Panc1 (cell line): ENCODE measurements at regions not wholly inside any gene's neighbourhood (a gene's known extent, or its start where the extent isn't known, plus 50 kb on each side); places are given as distances from the start of the nearest gene placed in this dataset.

Source experiments
- ATAC-seq: fragments of 200-7000 bp; cut with Tn5 transposase; 2 replicates; pipeline ENCODE4 v1.9.1; 2020; ENCODE audit warnings: mild to moderate bottlenecking, moderate library complexity
- BruUV-seq: library from RNA; stranded (reverse); fragments of 400-500 nt; replicated peaks from 2 replicates; lab custom pipeline; 2021; lab: Mats Ljungman, UMichigan
- CTCF ChIA-PET: fragments of 300-600 bp; sonication (Branson Sonifier 250); formaldehyde crosslinking; loops from one replicate; lab custom pipeline; 2022; ENCODE audit warnings: antibody characterized with exemption; lab: Charles Lee
- POLR2A ChIA-PET: fragments of 300-600 bp; sonication (Branson Sonifier 250); formaldehyde crosslinking; loops from one replicate; lab custom pipeline; 2022; ENCODE audit warnings: antibody characterized with exemption; lab: Charles Lee
- DNase-seq: peaks from one replicate; pipeline ENCODE4 v3.0.0-alpha.2; 2010; ENCODE audit warnings: low read depth, low spot score
- H3K27ac ChIP-seq: 2 replicates; pipeline ENCODE4 v1.5.1; 2011; ENCODE audit warnings: mild to moderate bottlenecking, low read length, inconsistent platforms
- H3K27me3 ChIP-seq: fragments of 200-500 bp; sonication (Bioruptor generic); 2 replicates; pipeline ENCODE4 v1.6.0; 2014; ENCODE audit warnings: low read length, inconsistent platforms; ENCODE audit not compliant: control insufficient read depth, insufficient read depth
- H3K36me3 ChIP-seq: fragments of 200-500 bp; sonication (Bioruptor generic); 2 replicates; pipeline ENCODE4 v1.5.1; 2014; ENCODE audit warnings: inconsistent platforms, mild to moderate bottlenecking, low read length, moderate library complexity; ENCODE audit not compliant: control insufficient read depth, insufficient read depth
- H3K4me1 ChIP-seq: 2 replicates; pipeline ENCODE4 v1.5.1; 2011; ENCODE audit warnings: inconsistent platforms, mild to moderate bottlenecking, low read length, moderate library complexity; ENCODE audit not compliant: control insufficient read depth, insufficient read depth
- H3K4me3 ChIP-seq, 2 experiments: 2 replicates each; pipeline ENCODE4 v1.5.1; 2011 to 2012; ENCODE audit warnings: low read depth in 2 of 2, low read length in 2 of 2, mild to moderate bottlenecking in 2 of 2, inconsistent platforms in 1 of 2, moderate library complexity in 1 of 2
- H3K9me3 ChIP-seq: fragments of 200-500 bp; sonication (Bioruptor generic); 2 replicates; pipeline ENCODE4 v1.5.1; 2014; ENCODE audit warnings: low read depth, mild to moderate bottlenecking, inconsistent platforms, low read length, moderate library complexity; ENCODE audit not compliant: control insufficient read depth, insufficient read depth
- POLR2AphosphoS5 ChIP-seq: IDR thresholded peaks from 2 replicates; pipeline ENCODE4 v1.6.1; 2012; ENCODE audit warnings: mild to moderate bottlenecking, low read depth, low read length, moderate library complexity
- SIN3A ChIP-seq: IDR thresholded peaks from 2 replicates; pipeline ENCODE4 v1.6.1; 2012; ENCODE audit warnings: low read depth, mild to moderate bottlenecking, low read length, moderate library complexity, borderline replicate concordance; ENCODE audit not compliant: insufficient read depth
- TCF7L2 ChIP-seq: IDR thresholded peaks from 2 replicates; pipeline ENCODE4 v1.6.1; 2011; ENCODE audit warnings: mild to moderate bottlenecking, low read depth, low read length, inconsistent platforms
- in situ Hi-C: cut with HindIII; loops from 2 replicates; pipeline ENCODE4 v1.10.0; 2016; ENCODE audit warnings: low sequenced_read_pairs, low pct_unique_long_range_greater_than_20kb
- intact Hi-C: fragments of 100-400 bp; cut with micrococcal nuclease; formaldehyde crosslinking; loops from one replicate; pipeline ENCODE4 v1.10.0; 2022; ENCODE audit not compliant: unreplicated experiment
- TF ChIP-seq, protein P1 (sequence below), 2 experiments: IDR thresholded peaks; 2 replicates each; pipeline ENCODE4 v1.6.1; 2011 to 2012; ENCODE audit warnings: low read depth in 2 of 2, control low read depth in 1 of 2, low read length in 1 of 2, mild to moderate bottlenecking in 1 of 2, moderate library complexity in 1 of 2; ENCODE audit not compliant: insufficient read depth in 1 of 2
- TF ChIP-seq, protein P2 (sequence below): fragments of 450-650 bp; IDR thresholded peaks from 2 replicates; pipeline ENCODE4 v1.5.1; 2017; ENCODE audit warnings: mild to moderate bottlenecking

GRCh38 chr18:53735526-53735925 lies 488.9 kb downstream of the MBD2 start:
- Histone ChIP-seq H3K27me3 (no peaks in the 10 kb centered on the region), H3K4me1 (no peaks in the 10 kb centered on the region), H3K9me3 (no peaks in the 10 kb centered on the region), H3K36me3 (no peaks in the 10 kb centered on the region), H3K4me3 (no peak overlapping the region), H3K27ac (no peak overlapping the region)
- ChIA-PET POLR2A (no interaction called here), CTCF (no interaction called here)
- intact Hi-C loops: no loop called here
- in situ Hi-C loops: no loop called here
- no TSS peak for BruUV-seq
- no peak for DNase-seq
- TF ChIP-seq SIN3A: no peak
- TF ChIP-seq, protein P1, sequence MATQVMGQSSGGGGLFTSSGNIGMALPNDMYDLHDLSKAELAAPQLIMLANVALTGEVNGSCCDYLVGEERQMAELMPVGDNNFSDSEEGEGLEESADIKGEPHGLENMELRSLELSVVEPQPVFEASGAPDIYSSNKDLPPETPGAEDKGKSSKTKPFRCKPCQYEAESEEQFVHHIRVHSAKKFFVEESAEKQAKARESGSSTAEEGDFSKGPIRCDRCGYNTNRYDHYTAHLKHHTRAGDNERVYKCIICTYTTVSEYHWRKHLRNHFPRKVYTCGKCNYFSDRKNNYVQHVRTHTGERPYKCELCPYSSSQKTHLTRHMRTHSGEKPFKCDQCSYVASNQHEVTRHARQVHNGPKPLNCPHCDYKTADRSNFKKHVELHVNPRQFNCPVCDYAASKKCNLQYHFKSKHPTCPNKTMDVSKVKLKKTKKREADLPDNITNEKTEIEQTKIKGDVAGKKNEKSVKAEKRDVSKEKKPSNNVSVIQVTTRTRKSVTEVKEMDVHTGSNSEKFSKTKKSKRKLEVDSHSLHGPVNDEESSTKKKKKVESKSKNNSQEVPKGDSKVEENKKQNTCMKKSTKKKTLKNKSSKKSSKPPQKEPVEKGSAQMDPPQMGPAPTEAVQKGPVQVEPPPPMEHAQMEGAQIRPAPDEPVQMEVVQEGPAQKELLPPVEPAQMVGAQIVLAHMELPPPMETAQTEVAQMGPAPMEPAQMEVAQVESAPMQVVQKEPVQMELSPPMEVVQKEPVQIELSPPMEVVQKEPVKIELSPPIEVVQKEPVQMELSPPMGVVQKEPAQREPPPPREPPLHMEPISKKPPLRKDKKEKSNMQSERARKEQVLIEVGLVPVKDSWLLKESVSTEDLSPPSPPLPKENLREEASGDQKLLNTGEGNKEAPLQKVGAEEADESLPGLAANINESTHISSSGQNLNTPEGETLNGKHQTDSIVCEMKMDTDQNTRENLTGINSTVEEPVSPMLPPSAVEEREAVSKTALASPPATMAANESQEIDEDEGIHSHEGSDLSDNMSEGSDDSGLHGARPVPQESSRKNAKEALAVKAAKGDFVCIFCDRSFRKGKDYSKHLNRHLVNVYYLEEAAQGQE (IDR thresholded peaks at IDR 0.05; ENCODE audit: insufficient read depth in 1 of 2, low read depth in 2 of 2, low read length in 1 of 2): no peak
- TF ChIP-seq POLR2AphosphoS5: no peak
- TF ChIP-seq, protein P2, sequence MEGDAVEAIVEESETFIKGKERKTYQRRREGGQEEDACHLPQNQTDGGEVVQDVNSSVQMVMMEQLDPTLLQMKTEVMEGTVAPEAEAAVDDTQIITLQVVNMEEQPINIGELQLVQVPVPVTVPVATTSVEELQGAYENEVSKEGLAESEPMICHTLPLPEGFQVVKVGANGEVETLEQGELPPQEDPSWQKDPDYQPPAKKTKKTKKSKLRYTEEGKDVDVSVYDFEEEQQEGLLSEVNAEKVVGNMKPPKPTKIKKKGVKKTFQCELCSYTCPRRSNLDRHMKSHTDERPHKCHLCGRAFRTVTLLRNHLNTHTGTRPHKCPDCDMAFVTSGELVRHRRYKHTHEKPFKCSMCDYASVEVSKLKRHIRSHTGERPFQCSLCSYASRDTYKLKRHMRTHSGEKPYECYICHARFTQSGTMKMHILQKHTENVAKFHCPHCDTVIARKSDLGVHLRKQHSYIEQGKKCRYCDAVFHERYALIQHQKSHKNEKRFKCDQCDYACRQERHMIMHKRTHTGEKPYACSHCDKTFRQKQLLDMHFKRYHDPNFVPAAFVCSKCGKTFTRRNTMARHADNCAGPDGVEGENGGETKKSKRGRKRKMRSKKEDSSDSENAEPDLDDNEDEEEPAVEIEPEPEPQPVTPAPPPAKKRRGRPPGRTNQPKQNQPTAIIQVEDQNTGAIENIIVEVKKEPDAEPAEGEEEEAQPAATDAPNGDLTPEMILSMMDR: no peak
- TF ChIP-seq TCF7L2: no peak
- ATAC-seq: no peak

DNA sequence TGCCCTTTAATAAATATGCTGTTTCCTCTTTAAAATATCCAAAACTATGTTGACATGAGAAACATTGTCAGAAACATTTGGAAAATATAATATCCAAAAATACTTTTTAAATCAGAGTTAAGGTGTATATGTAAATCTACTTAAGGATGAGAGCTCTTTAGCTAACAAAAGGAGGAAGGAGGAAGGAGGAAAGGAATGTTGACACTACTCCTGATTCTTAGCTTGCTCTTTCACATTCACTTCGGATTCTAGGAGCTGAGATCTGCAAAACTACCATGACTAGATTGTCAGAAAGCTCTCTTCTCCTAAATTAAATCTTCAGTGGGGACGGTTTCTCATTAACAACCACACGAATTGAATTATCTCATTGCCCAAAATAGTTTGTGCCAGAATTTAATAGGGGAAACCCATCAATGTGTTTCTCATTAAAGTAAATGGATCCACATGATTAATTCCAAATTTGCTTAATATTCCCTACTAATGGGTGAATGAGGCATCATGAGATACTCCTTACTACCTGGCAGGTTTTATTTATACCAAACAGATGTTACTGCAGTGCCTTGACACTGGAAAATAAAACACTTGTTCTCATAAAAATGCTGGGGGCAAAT lies 509.1 kb downstream of the MBD2 start:
- BruUV-seq: no TSS peak
- Histone ChIP-seq H3K4me3 (no peak overlapping the region), H3K27me3 (no peaks in the 10 kb centered on the region), H3K4me1 (no peaks in the 10 kb centered on the region), H3K9me3 (no peaks in the 10 kb centered on the region), H3K36me3 (no peaks in the 10 kb centered on the region), H3K27ac (no peak overlapping the region)
- in situ Hi-C loops (no loop called here), intact Hi-C loops (no loop called here)
- TF ChIP-seq, protein P1 (IDR thresholded peaks at IDR 0.05; ENCODE audit: insufficient read depth in 1 of 2, low read depth in 2 of 2, low read length in 1 of 2): no peak
- TF ChIP-seq, protein P2: no peak
- no peak for TF ChIP-seq SIN3A
- no peak for TF ChIP-seq POLR2AphosphoS5
- no peak for TF ChIP-seq TCF7L2
- ATAC-seq (no peak), DNase-seq (no peak)
- ChIA-PET CTCF (no interaction called here), POLR2A (no interaction called here)
